Breast epithelium (tissue), 3 donors: ENCODE measurements at regions not wholly inside any gene's neighbourhood (a gene's known extent, or its start where the extent isn't known, plus 50 kb on each side); places are given as distances from the start of the nearest gene placed in this dataset.

Source experiments
- POLR2A ChIP-seq: fragments of 450-650 bp; IDR thresholded peaks from one replicate; pipeline ENCODE4 v1.6.1; 2016; ENCODE audit warnings: antibody characterized with exemption, mild to moderate bottlenecking, moderate library complexity
- POLR2AphosphoS5 ChIP-seq, 3 donors: sonication (generic); formaldehyde crosslinking; IDR thresholded peaks; one replicate each; pipeline ENCODE4 v1.6.1; 2017; ENCODE audit warnings: antibody characterized with exemption in 3 of 3
- TF ChIP-seq, protein P1 (sequence below), 3 donors: fragments of 450-650 bp; IDR thresholded peaks; one replicate each; pipeline ENCODE4 v1.5.1; 2016 to 2017; ENCODE audit warnings: antibody characterized with exemption in 3 of 3, mild to moderate bottlenecking in 3 of 3, moderate library complexity in 3 of 3

DNA sequence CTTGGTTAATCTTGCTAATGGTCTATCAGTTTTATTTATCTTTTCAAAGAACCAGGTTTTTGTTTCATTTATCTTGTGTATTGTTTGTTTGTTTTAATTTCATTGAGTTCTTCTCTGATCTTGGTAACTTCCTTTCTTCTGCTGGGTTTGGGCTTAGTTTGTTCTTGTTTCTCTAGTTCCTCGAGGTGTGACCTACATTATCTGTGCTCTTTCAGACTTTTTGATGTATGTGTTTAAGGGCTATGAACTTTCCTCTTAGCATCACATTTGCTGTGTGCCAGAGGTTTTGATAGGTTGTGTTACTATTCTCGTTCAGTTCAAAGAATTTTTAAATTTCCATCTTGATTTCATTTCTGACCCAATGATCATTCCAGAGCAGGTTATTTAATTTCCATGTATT lies 365.4 kb upstream of the GATB start:
- TF ChIP-seq POLR2A (no peak), POLR2AphosphoS5 (IDR thresholded peaks at IDR 0.05) (no peak)
- TF ChIP-seq, protein P1, sequence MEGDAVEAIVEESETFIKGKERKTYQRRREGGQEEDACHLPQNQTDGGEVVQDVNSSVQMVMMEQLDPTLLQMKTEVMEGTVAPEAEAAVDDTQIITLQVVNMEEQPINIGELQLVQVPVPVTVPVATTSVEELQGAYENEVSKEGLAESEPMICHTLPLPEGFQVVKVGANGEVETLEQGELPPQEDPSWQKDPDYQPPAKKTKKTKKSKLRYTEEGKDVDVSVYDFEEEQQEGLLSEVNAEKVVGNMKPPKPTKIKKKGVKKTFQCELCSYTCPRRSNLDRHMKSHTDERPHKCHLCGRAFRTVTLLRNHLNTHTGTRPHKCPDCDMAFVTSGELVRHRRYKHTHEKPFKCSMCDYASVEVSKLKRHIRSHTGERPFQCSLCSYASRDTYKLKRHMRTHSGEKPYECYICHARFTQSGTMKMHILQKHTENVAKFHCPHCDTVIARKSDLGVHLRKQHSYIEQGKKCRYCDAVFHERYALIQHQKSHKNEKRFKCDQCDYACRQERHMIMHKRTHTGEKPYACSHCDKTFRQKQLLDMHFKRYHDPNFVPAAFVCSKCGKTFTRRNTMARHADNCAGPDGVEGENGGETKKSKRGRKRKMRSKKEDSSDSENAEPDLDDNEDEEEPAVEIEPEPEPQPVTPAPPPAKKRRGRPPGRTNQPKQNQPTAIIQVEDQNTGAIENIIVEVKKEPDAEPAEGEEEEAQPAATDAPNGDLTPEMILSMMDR (IDR thresholded peaks at IDR 0.05), result no peak
